ENCODE measurements at regions not wholly inside any gene's neighbourhood (a gene's known extent, or its start where the extent isn't known, plus 50 kb on each side); places are given as distances from the start of the nearest gene placed in this dataset.

GRCh38 chr15:38134252-38134651, 118.4 kb upstream of the SPRED1 start:
- TF ChIP-seq PAX5 (IDR thresholded peaks at IDR 0.05; ENCODE audit: insufficient read depth, low read length, severe bottlenecking) (no peak), POLR2A (IDR thresholded peaks at IDR 0.05; ENCODE audit: low read depth, low read length) (no peak), POLR2AphosphoS5 (IDR thresholded peaks at IDR 0.05; ENCODE audit: low read depth, low read length) (no peak), TAF1 (IDR thresholded peaks at IDR 0.05; ENCODE audit: low read depth, low read length) (no peak)

Data from GM12891 (cell line).